ENCODE measurements at regions not wholly inside any gene's neighbourhood (a gene's known extent, or its start where the extent isn't known, plus 50 kb on each side); places are given as distances from the start of the nearest gene placed in this dataset.

DNA sequence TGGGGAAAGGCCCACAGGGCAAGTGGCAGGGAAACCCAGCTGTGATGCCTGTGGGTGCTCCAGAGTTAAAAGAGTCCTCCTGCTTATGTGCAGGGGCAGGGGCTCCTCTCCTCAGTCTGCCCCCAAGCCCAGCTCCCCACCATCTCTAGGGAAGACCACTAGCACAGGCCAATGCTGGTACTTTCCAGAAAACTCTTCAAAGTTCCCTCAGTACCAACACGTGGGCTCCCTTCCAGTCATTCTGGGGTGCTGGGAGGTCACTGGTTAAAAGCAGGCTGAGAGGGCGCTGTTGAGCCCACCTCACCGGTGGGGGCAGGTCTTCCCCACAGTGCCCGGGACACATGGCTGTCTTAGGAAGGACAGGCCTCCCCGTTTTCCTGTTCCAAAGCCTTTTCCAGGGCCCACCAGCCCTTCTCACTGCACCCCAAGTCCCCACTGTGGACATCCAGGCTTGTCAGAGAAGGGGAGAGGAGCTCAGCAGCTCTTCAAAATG is 154.6 kb downstream of the TRIM29 start:
- TF ChIP-seq, protein P1, sequence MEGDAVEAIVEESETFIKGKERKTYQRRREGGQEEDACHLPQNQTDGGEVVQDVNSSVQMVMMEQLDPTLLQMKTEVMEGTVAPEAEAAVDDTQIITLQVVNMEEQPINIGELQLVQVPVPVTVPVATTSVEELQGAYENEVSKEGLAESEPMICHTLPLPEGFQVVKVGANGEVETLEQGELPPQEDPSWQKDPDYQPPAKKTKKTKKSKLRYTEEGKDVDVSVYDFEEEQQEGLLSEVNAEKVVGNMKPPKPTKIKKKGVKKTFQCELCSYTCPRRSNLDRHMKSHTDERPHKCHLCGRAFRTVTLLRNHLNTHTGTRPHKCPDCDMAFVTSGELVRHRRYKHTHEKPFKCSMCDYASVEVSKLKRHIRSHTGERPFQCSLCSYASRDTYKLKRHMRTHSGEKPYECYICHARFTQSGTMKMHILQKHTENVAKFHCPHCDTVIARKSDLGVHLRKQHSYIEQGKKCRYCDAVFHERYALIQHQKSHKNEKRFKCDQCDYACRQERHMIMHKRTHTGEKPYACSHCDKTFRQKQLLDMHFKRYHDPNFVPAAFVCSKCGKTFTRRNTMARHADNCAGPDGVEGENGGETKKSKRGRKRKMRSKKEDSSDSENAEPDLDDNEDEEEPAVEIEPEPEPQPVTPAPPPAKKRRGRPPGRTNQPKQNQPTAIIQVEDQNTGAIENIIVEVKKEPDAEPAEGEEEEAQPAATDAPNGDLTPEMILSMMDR (IDR thresholded peaks at IDR 0.05), result no peak
- no peak for TF ChIP-seq POLR2A (IDR thresholded peaks at IDR 0.05)
